ENCODE measurements at regions not wholly inside any gene's neighbourhood (a gene's known extent, or its start where the extent isn't known, plus 50 kb on each side); places are given as distances from the start of the nearest gene placed in this dataset.

GRCh38 chr1:115495111-115495510 lies 146.7 kb upstream of the VANGL1 start:
- Histone ChIP-seq H3K79me2 (ENCODE audit: low read depth) (no peaks in the 10 kb centered on the region), H3K36me3 (no peaks in the 10 kb centered on the region), H3K4me3 (no peak overlapping the region), H3K9me3 (ENCODE audit: low read depth) (no peaks in the 10 kb centered on the region), H3F3A (ENCODE audit: low read depth) (peaks cover 14% of the 10 kb centered on the region), H3K27ac (no peak overlapping the region), H2AFZ (replicated peaks) (no peak overlapping the region), H3K4me2 (no peak overlapping the region), H3K27me3 (no peaks in the 10 kb centered on the region), H4K20me1 (ENCODE audit: low read depth) (no peaks in the 10 kb centered on the region), H3K4me1 (peaks cover 15% of the 10 kb centered on the region), H3K9ac (no peak overlapping the region)
- Mint-ChIP-seq H3K27me3 (ENCODE audit: insufficient read depth, low read depth) (peaks cover 4% of the 10 kb centered on the region), H3K36me3 (no peaks in the 10 kb centered on the region), H3K4me3 (no peak overlapping the region), H3K4me1 (peaks cover 13% of the 10 kb centered on the region), H3K9me3 (no peaks in the 10 kb centered on the region), H3K27ac (no peak overlapping the region)
- DNase-seq (ENCODE audit: low spot score), result no peak
- TF ChIP-seq EZH2phosphoT487 (IDR thresholded peaks at IDR 0.05), result no peak
- TF ChIP-seq CTCF (IDR thresholded peaks at IDR 0.05), result no peak
- no peak for TF ChIP-seq EZH2 (IDR thresholded peaks at IDR 0.05)

GRCh38 chr1:115493834-115494233 lies 147.9 kb upstream of the VANGL1 start:
- H3F3A ChIP-seq (ENCODE audit: low read depth), result peaks cover 14% of the 10 kb centered on the region
- no peak overlapping the region for H3K4me3 ChIP-seq
- no peaks in the 10 kb centered on the region for H3K36me3 ChIP-seq
- H3K4me2 ChIP-seq, result no peak overlapping the region
- H3K27me3 ChIP-seq, result no peaks in the 10 kb centered on the region
- Mint-ChIP-seq H3K9me3 (no peaks in the 10 kb centered on the region), H3K4me1 (peaks cover 13% of the 10 kb centered on the region), H3K27ac (no peak overlapping the region), H3K36me3 (no peaks in the 10 kb centered on the region), H3K4me3 (no peak overlapping the region), H3K27me3 (ENCODE audit: insufficient read depth, low read depth) (peaks cover 4% of the 10 kb centered on the region)
- TF ChIP-seq EZH2phosphoT487 (IDR thresholded peaks at IDR 0.05), result no peak
- TF ChIP-seq CTCF (IDR thresholded peaks at IDR 0.05), result no peak
- TF ChIP-seq EZH2 (IDR thresholded peaks at IDR 0.05), result no peak
- H3K4me1 ChIP-seq, result peaks cover 15% of the 10 kb centered on the region
- H4K20me1 ChIP-seq (ENCODE audit: low read depth), result no peaks in the 10 kb centered on the region
- H3K9ac ChIP-seq, result no peak overlapping the region
- no peaks in the 10 kb centered on the region for H3K79me2 ChIP-seq (ENCODE audit: low read depth)
- DNase-seq (ENCODE audit: low spot score), result no peak
- no peaks in the 10 kb centered on the region for H3K9me3 ChIP-seq (ENCODE audit: low read depth)
- H2AFZ ChIP-seq (replicated peaks), result no peak overlapping the region
- H3K27ac ChIP-seq, result no peak overlapping the region

- no peaks in the 10 kb centered on the region for H3K9me3 Mint-ChIP-seq
- peaks cover 4% of the 10 kb centered on the region for H3K27me3 Mint-ChIP-seq (ENCODE audit: insufficient read depth, low read depth)
These were observed 148.9 kb upstream of the VANGL1 start for GRCh38 chr1:115492880-115493279.

More at GRCh38 chr1:115492880-115493279, 148.9 kb upstream of the VANGL1 start:
- Histone ChIP-seq H3K9ac (no peak overlapping the region), H3K36me3 (no peaks in the 10 kb centered on the region), H3K79me2 (ENCODE audit: low read depth) (no peaks in the 10 kb centered on the region), H3F3A (ENCODE audit: low read depth) (peaks cover 14% of the 10 kb centered on the region), H3K4me2 (peak overlapping the region; percentile 52), H3K27ac (no peak overlapping the region), H3K4me1 (peaks cover 15% of the 10 kb centered on the region), H4K20me1 (ENCODE audit: low read depth) (no peaks in the 10 kb centered on the region), H3K9me3 (ENCODE audit: low read depth) (no peaks in the 10 kb centered on the region), H2AFZ (replicated peaks) (peak overlapping the region; percentile 82), H3K27me3 (no peaks in the 10 kb centered on the region), H3K4me3 (no peak overlapping the region)
- Mint-ChIP-seq H3K4me1 (peaks cover 13% of the 10 kb centered on the region), H3K4me3 (no peak overlapping the region), H3K27ac (no peak overlapping the region), H3K36me3 (no peaks in the 10 kb centered on the region)
- no peak for DNase-seq (ENCODE audit: low spot score)
- TF ChIP-seq EZH2phosphoT487 (IDR thresholded peaks at IDR 0.05), result no peak
- no peak for TF ChIP-seq CTCF (IDR thresholded peaks at IDR 0.05)
- TF ChIP-seq EZH2 (IDR thresholded peaks at IDR 0.05), result no peak
